ENCODE measurements at regions not wholly inside any gene's neighbourhood (a gene's known extent, or its start where the extent isn't known, plus 50 kb on each side); places are given as distances from the start of the nearest gene placed in this dataset.

DNA sequence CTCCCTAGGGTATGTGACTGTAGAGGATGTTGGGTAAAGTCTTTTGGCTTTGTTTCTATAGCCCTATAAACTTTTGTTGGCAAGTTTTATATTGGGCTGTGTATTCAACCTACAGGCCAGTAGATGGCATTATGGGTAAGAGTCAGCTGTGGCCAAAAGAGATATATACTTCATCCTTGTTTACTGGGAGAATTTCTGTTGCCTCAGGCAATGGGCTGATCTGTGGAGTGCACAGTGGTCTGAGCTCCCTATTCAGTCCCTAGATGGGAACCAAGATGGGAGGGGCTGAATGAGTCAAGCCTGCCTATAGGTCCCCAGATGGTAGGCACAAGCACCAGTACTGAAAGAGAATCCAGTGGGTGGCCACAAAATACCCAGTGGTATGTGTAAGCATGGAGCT lies 580.6 kb downstream of the EPHA5 start:
- in situ Hi-C loops (cut with HindIII; ENCODE audit: low sequenced_read_pairs), result no loop called here
- DNase-seq (ENCODE audit: low read depth, low spot score), result peak; percentile 43
- no peak overlapping the region for H3K4me3 ChIP-seq (ENCODE audit: low read depth, low read length)
- TF ChIP-seq, protein P1, sequence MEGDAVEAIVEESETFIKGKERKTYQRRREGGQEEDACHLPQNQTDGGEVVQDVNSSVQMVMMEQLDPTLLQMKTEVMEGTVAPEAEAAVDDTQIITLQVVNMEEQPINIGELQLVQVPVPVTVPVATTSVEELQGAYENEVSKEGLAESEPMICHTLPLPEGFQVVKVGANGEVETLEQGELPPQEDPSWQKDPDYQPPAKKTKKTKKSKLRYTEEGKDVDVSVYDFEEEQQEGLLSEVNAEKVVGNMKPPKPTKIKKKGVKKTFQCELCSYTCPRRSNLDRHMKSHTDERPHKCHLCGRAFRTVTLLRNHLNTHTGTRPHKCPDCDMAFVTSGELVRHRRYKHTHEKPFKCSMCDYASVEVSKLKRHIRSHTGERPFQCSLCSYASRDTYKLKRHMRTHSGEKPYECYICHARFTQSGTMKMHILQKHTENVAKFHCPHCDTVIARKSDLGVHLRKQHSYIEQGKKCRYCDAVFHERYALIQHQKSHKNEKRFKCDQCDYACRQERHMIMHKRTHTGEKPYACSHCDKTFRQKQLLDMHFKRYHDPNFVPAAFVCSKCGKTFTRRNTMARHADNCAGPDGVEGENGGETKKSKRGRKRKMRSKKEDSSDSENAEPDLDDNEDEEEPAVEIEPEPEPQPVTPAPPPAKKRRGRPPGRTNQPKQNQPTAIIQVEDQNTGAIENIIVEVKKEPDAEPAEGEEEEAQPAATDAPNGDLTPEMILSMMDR (IDR thresholded peaks at IDR 0.05; ENCODE audit: low read depth, low read length), result peak; percentile 50

DNA sequence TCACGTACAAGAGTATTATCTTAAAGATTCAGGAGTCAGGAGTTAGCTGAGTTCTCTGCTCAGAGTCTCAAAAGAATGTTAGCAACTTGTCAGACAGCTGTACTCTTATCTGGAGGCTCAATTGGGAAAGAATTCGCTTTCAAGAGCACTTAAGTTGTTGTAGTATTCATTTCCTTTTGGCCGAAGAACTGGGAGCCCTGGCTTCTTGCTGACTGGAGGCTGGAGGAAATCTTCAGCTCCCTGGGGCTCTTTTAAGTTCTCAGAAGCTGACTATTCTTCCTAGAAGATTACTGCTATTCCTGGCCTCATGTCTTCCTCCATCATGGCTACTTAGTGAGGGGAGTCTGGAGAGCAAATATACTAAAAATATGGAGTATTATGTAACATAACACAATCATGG lies 587.2 kb downstream of the EPHA5 start:
- no peak for DNase-seq (ENCODE audit: low read depth, low spot score)
- no peak overlapping the region for H3K4me3 ChIP-seq (ENCODE audit: low read depth, low read length)
- in situ Hi-C loops (cut with HindIII; ENCODE audit: low sequenced_read_pairs), result no loop called here
- TF ChIP-seq, protein P1 (IDR thresholded peaks at IDR 0.05; ENCODE audit: low read depth, low read length), result no peak

DNA sequence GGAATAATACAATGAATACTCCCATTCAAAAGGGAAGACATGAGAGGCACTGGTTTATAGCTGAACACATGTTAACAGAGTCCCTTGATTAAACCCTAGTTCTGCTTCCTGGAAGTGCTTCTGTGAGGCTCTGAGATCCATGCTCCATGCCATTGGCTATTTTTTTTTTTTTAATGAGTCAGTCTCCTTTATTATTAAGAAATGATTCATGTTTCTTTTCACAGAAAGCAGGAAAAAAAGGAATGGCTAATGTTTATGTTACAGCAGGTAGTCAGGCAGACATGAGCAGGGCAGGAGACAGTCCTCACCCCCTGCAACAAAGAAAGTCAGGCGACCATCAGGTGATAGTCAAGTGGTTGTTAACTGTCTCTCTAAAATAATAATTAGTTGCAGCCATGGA lies 598.7 kb downstream of the EPHA5 start:
- in situ Hi-C loops (cut with HindIII; ENCODE audit: low sequenced_read_pairs), result no loop called here
- peak; percentile 11 for DNase-seq (ENCODE audit: low read depth, low spot score)
- H3K4me3 ChIP-seq (ENCODE audit: low read depth, low read length), result no peak overlapping the region
- TF ChIP-seq, protein P1 (IDR thresholded peaks at IDR 0.05; ENCODE audit: low read depth, low read length), result no peak

DNA sequence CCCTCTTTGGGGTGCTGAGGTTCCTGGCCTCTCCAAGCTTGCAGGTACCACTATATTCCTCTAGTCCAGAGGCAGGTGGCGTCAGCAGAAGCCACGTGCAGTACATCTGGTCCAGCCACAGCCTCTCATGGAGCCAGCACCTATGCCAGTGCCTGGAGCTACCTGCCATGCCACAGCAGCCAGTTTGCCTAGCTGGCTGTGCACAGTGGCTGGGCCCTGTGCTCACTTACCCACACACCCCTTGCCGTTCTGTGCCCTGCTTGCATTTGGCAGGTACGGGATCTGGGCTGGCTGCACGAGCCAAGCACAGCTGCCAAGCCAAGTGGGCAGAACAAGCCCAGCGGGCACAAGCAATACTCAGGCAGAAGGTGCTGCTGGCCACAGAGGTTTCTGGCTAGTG lies 601.1 kb downstream of the EPHA5 start:
- TF ChIP-seq, protein P1 (IDR thresholded peaks at IDR 0.05; ENCODE audit: low read depth, low read length), result no peak
- no peak for DNase-seq (ENCODE audit: low read depth, low spot score)
- in situ Hi-C loops (cut with HindIII; ENCODE audit: low sequenced_read_pairs), result no loop called here
- no peak overlapping the region for H3K4me3 ChIP-seq (ENCODE audit: low read depth, low read length)

DNA sequence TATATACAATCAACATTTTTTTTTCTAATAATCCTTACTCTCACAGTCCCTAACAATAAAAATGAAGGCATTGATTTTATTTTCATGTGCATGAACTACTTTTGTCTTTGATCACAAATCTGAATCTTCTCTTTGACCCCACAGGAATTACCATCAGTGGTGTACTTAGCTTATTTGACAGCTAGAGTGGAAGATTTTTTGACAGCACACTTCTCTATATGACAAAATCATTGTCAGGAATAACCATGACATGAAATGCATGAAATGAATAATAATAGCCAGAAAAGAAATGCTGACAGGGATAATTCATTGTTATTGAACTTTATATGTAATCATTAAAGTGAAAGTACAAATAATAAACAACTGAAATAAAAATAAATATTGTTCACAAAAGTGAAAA lies 604.2 kb downstream of the EPHA5 start:
- no peak overlapping the region for H3K4me3 ChIP-seq (ENCODE audit: low read depth, low read length)
- DNase-seq (ENCODE audit: low read depth, low spot score), result no peak
- in situ Hi-C loops (cut with HindIII; ENCODE audit: low sequenced_read_pairs), result no loop called here
- TF ChIP-seq, protein P1 (IDR thresholded peaks at IDR 0.05; ENCODE audit: low read depth, low read length), result no peak

DNA sequence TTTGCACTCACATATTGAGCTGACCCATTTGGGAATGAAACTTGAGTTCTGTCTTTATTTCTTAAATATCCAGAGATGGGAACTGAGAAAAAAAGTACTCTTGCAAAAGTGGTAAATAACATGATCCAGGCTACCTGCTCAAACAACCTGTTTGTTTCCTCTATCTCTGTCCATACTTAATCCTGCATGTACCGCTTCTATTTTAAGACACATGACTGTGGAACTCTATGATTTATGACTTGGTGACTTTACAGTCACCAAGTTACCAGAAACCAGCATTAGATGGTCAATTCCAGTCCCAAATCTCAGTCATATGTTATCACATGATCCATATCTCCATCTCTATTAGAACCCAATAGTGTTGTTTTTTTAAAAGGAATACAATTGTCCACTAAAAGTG lies 606.7 kb downstream of the EPHA5 start:
- in situ Hi-C loops (cut with HindIII; ENCODE audit: low sequenced_read_pairs), result no loop called here
- H3K4me3 ChIP-seq (ENCODE audit: low read depth, low read length), result no peak overlapping the region
- DNase-seq (ENCODE audit: low read depth, low spot score), result no peak
- TF ChIP-seq, protein P1 (IDR thresholded peaks at IDR 0.05; ENCODE audit: low read depth, low read length), result no peak

DNA sequence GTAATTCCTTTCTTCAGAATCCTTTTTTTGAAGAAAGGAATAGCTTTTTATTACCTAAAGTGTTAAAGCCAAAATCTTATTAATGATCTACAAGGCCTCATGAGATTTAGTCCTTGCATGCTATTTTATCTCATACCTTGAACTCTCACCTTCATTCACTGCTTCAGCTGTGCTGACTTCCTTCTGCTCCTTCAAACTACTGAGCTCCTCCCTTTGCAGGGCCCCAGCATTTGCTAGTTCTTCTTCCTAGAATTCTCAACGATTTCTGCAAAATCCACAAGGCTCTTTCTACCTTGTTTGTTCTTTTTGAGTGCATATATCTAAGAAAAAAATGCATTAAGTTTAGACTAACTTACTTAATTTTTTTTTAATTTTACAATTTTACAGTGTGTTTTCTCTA lies 619.5 kb downstream of the EPHA5 start:
- DNase-seq (ENCODE audit: low read depth, low spot score), result no peak
- no peak overlapping the region for H3K4me3 ChIP-seq (ENCODE audit: low read depth, low read length)
- in situ Hi-C loops (cut with HindIII; ENCODE audit: low sequenced_read_pairs), result no loop called here
- TF ChIP-seq, protein P1 (IDR thresholded peaks at IDR 0.05; ENCODE audit: low read depth, low read length), result no peak
